Activated CD8-positive, alpha-beta memory T cell treated with anti-CD3 and anti-CD28 coated beads, Interleukin-2, amount 50 U/mL, for 24 hours (primary cell): ENCODE measurements at regions not wholly inside any gene's neighbourhood (a gene's known extent, or its start where the extent isn't known, plus 50 kb on each side); places are given as distances from the start of the nearest gene placed in this dataset.

ENCODE experiments used
- DNase-seq: peaks from one replicate; pipeline ENCODE4 v3.0.0-alpha.2; 2020; ENCODE audit errors: extremely low read depth

DNA sequence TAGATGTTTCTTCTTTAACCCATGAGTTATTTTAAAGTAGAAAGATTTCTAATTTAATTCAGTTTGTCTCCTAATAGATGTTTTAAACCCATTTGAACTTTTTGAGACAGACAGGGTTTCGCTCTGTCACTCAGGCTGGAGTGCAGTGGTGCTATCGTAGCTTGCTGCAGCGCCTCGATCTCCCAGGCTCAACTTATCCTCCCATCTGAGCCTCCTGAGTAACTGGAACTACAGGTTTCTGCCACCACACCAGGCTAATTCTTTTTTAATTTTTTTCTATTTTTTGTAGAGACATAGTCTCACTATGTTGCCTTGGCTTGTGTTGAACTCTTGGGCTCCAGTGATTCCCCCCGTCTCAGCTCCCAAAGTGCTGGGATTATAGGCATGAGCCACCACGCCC lies 53.0 kb upstream of the RAB18 start:
- DNase-seq = no peak

DNA sequence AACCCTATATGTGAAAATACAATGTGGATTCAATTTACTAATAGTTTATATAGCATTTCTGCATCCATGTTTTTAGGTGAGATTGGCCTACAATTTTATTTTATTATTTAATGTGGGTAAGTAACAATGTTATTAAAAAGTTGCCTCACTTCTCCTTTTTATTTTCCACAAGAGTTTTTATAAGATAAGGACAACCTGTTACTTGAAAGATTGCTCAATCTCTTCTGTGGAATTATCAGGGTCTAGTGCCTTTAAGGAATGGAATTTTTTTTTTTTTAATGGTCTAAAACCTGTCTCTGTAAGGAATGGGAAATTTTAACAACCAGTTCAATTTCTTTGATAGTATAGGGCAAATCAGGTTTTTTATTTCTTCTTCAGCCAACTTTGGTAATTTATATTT lies 53.9 kb upstream of the RAB18 start:
- DNase-seq = no peak

DNA sequence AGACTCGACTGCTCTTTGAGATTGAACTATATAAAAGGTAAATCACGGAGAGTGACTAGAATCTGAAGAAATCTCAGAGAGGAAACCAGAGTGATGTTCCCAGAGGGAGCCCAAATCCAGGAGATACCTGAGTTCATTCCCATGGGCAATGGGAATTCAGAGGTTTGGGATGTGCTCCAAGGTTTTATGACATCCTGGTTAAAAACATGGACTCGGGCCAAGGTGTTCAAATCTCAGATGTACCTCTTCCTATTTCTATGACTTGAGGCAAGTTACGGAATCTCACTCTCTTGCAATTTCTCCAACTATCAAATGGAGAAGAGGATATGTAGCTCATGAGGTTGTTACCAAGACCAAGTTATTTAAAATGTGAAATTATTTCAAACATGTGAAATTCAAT lies 54.5 kb upstream of the RAB18 start:
- no peak for DNase-seq

DNA sequence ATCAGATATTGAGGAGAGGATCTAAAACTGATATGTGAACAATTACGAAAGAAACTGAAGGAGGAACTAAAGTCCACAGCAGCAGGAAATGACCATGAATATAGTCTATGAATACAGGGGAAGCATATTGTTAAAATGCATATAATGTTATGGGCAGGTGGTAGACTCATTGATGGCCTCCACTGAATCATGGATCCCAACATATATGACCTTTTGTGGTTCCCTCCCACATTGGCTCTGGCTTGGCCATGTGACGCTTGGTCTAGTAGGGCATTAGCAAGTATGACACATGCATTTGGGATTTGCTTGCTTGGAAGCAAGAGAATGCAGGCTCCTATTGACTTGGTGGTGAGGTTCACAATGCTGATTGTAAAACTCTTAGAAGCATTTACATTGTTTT lies 55.2 kb upstream of the RAB18 start:
- no peak for DNase-seq

DNA sequence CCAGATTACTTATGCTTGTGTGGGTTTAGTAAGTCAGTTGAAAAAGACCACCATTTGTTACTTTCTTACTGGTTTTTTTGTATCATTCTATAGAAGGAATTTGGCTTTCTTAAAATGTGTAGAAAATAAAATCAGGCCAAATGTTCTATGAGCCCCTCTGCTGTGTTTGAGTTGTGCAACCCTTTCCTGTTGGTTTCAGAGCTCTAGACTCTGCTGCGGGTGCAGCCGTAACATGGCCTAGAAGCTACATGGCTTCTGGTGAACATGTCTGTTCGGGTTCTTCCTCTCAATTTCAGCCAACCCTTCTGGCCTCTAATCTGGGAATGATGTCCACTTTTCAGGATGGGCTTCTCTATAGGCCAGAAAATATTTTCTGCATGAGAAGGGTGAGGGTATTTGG lies 56.6 kb upstream of the RAB18 start:
- DNase-seq = no peak

DNA sequence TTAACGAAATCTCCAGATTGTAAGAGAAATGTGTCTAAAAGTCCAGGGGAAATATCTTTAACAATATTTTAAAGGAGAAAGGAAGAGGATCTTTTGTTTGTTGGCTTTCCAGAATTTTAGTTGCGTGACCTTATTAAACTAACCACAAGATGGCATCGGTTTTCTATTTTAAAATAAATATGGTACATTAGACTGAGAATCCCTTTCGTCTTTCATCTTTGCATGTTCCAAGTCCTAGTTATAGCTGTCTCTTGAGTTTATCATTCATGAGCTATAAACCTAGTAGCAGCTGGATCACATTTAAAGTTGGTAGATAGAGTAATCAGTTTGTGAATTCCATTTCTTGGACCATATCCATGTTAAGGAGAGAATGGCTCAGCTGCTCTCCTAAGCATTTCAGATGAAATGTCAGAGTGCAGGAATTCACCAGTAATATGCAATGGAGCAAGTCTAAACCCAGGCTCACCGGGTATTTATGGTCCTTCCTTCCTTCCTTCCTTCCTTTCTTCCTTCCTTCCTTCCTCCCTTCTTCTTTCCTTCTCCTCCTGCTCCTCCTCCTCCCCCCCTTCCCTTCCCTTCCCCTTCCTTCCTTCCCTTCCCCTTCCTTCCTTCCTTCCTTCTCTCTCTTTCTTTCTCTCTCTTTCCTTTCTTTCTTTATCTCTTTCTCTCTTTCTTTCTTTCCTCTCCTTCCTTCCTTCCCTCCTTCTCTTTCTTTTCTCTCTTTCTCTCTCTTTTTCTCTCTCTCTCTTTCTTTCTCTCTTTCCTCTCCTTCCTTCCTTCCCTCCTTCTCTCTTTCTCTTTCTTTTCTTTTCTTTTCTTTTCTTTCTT lies 57.8 kb upstream of the RAB18 start:
- DNase-seq = no peak

DNA sequence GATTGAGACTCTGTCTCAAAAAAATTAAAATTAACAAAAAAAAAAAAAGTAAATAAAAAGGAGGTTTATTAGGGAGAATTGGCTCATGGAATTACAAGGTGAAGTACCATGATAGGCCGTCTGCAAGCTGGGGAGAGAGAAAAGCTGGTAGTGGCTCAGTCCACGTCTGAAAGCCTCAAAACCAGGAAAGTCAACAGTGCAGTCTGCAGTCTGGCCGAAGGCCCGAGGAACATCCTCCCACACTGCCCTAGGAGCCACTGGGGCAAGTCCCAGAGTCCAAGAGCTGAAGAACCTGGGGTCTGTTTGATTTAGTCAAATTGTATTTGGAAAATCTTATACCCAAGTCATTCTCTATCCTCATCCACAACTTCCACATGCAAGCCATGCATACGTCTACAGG lies 59.0 kb upstream of the RAB18 start:
- DNase-seq = no peak

DNA sequence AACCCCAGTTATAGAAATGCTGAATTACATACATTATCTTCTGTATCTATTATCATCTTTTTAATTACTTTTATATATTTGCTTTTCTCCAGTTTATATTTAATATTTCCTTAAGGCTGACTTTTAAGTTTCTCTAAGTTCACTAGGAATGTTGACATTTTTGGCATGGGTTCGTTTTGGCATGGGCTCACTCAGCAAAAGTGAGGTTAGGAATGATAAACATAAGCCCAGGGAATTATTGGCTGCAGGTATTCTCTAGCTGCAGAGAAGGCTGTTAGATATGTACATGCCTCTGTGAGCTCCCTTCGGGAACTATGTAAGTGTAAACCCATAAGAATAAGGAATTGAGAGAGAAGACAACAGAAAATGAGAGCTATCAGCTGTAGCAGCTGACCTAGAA lies 63.6 kb upstream of the RAB18 start:
- no peak for DNase-seq

DNA sequence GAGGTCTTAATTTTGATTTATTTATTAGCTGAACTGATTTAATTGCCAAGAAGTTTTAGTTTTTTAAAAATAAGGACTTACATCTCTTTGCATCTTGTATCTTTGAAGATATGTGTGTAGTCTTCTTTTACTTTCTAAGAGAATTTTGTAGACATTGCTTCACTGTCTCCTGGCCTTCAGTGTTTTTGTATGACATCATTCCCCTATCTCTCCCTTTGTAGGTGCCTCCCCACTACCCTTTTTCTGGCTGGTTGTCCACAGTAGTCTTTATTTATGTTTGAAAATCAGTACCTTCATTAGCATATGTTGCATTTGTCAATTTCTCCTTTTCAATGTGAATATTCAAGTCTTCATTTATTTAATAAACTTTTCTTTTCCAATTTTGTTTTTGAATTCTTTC lies 64.1 kb upstream of the RAB18 start:
- no peak for DNase-seq

DNA sequence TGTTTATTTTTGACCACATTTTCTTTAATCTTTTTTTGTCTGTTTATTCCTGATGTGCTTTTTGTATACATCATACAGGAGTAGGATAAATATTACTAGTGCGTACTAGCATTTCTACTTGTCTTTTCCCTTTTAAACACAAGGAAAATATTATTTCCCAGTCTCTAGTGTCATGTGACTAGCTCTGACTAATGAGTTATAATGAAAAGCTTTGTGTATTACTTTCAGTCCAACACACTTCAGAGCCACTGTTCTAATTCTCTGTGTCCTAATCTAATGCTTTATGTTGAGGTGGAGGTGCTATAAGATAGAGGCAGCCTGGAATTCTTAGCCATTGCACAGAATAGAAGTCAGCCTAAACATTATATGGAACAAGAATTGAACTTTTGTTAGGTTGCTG lies 65.0 kb upstream of the RAB18 start:
- no peak for DNase-seq

DNA sequence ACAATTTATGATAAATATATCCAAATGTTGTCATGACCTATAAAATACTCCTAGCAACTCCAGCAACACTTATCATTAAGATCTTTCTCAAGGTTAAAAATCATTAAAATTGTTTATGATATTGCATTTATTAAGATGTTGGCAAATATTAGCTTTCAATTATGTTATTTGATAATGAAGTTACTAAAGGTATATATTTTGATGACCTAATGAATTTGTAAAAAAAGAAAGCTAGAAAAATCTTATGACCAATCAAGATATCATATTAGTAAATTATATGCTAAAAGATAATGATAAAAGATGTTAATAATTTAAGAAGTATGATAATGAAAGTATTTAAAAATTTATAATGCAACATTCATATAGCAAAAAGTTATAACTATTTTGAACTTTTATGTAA lies 66.3 kb upstream of the RAB18 start:
- DNase-seq = no peak

DNA sequence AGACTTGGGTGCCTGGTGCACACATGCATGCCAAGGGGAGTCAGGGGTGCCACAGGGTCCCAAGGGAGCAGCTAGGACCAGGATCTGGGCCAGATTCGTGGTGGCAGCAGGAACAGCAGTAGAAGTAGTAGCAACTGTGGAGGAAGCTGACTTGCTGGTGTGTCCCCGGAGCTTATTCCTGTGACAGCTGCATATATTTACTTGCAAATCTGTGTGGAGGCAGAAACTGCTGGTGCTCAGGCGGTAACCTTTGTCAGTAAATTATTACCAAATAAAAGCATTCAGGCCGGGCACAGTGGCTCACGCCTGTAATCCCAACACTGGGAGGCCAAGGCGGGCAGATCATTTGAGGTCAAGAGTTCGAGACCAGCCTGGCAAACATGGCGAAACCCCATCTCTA lies 67.4 kb upstream of the RAB18 start:
- DNase-seq = no peak

DNA sequence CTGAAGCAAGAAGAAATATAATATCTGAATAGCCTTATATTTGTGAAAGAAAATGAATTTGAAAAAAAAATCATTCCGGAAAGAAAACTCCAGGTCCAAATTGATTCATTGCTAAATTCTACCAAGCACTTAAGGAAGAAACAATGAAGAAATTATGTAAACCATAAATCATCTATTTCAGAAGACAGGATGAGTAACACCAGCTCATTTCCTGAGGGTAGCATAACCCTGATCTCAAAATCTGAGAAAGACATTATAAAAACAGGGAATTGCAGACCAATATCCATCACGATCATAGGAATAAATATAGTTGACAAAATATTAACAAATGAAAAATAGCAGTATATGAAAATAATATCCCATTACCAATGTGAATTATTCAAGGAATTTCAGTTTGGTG lies 70.1 kb upstream of the RAB18 start:
- DNase-seq = no peak

DNA sequence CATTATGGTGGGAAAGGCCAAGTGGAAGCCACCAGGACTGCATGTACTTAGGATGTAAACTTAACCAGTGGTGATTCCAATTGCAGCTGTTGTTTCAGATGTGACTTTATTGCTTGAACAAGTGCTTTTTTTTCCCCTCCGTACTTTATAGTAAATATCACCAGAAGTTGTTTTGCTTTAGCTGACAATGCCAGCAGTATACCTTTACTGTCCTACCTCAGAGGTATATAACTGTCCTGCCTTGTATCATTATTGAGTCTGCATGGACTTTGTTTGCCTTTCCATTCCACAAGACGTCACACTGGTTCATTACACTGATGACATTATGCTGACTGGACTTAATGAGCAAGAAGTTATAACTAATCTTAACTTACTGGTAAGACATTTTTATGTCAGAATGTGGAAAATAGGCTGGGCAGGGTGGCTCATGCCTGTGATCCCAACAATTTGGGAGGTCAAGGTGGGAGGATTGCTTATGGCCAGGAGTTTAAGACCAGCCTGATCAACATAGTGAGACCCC lies 77.1 kb upstream of the RAB18 start:
- no peak for DNase-seq

DNA sequence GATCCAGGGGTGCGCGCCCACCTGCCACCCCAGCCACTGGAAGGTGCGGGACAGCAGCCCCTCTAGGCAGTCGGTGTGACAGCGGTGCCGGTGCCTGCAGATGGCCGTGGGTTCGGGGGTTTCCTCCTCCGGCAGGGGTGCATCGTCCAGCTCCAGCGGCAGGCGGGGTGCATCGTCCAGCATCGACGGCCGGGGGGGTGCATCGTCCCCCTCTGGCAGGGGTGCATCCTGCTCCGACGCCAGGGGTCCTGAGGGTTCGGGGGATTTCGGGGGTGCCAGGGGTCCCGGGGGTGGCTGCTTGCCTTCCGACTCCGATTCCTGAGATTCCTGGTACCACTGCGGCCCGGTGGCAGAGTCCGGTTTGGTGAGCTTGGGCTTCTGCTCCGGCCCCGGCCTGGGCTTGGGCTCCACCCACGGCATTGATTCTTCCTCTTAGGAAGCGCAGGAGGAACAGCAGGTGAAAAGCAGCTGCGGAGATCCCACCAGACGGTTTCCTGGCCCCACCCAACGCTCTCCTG lies 90.2 kb upstream of the RAB18 start:
- DNase-seq = no peak

DNA sequence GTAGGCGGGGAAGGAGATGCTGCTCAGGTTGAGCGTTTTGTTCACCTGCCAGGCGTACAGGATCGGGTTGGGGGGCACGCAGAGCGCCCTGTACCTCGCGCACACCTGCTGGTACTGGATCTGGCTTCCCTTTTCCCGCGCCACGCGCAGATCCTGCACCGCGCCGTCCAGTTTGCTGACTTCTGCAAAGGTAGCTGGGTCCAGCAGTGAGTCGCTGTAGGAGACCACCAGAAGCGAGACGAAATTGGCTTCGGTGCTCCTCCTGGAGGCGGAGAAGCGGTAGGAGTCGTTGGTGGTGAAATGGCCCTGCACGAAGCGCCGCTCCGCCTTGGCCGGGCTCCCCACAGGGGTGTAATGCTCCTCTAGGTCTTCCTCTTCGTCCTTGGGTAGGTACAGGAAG lies 90.7 kb upstream of the RAB18 start:
- no peak for DNase-seq

DNA sequence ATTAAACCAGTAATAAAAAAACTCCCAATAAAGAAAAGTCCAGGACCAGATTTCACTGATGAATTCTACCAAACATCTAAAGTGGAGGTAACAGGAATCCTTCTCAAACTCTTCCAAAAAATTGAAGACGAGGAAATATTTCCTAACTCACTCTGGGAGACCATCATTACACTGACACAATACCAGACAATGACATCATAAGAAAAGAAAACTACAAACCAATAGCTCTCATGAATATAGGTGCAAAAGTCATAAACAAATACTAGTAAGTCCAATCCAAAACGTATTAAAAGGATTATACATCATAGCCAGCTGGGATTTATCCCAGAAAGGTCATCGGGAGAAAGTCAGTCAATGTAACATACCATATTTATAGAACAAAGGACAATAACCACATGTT lies 94.0 kb upstream of the RAB18 start:
- no peak for DNase-seq

DNA sequence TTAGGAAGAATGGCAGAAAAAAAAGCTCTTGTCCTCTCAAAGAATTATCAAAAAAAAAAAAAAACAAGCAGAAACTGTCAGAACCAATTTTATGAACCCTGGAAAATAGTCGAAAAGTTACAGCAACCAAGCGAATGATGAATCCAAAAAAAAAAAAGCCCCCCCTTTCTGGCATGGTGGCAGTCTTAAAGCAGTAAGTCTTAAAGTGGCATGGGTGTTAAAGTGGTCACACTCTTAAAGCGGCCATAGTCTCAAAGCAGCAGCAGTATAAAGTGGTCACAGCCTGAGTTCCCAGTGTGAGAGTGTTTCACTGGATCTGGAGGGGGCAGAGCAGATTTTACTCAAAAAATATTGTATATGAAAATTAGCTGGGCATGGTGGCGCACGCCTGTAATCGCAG lies 96.8 kb upstream of the RAB18 start:
- DNase-seq = no peak

DNA sequence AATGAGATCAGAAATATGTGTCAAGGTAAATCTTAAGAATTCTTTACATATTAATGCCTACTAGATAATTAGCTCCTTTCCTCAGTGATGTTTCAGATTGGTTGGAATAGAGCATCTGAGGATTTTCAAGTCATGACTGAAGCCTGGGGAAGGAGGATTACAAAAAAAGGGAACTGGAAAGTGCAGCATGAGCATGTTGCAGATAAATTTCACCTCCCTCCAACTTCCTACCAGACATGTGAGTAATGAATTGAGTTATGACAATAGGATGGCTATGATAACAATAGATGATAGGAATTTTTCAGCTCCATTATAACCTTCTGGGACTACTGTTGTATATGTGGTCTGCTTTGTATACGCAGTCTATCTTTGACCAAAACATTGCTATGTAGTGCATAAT lies 104.2 kb upstream of the RAB18 start:
- no peak for DNase-seq

DNA sequence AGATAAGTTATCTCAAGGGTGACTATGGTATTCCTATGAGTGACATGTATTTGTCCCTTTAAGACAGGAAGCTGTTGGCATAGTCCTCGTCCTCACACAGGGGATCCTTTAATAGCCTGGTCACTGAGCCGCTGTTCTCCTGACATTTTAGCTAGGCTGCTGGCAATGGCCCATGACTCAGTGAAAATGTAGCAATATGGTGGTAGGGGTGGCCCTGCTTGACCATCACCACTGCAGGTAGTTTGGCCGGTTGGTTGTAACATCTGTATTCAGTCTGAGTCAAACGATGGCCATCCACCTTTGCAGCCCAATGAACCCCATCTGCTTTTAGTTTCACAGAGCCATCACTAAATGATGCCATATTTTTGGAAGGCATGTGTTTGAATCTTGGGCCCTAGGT lies 110.1 kb upstream of the RAB18 start:
- DNase-seq = no peak

DNA sequence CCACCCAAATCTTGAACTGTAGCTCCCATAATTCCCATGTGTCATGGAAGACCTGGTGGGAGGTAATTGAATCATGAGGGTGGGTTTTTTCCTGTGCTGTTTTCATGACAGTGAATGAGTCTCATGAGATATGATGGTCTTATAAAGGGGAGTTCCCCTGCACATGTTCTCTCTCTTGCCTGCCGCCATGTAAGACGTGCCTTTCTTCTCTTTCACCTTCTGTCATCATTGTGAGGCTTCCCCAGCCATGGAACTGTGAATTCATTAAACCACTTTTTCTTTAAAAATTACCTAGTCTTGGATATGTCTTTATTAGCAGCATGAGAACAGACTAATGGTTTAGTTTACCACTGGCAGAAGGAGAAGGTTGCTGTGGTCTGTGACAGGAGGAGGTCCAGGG lies 111.5 kb upstream of the RAB18 start:
- DNase-seq = no peak

DNA sequence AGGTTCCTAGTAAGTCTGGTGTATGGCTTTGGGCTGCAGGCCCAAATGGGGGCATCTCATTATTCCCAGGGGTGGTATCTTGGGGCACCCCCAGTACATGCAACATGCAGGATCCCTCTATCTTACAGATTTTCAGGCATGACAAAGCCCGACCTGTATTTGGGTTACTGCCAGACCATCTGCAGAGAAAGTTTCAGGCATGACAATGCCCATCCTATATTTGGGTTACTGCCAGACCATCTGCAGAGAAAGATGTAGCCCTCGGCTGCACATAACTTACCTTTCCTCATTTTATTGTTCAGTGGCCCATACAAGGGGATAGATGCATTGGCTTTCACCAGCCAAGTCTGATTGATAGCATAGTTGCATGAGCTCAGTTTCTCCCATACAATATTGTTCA lies 112.2 kb upstream of the RAB18 start:
- DNase-seq = no peak

DNA sequence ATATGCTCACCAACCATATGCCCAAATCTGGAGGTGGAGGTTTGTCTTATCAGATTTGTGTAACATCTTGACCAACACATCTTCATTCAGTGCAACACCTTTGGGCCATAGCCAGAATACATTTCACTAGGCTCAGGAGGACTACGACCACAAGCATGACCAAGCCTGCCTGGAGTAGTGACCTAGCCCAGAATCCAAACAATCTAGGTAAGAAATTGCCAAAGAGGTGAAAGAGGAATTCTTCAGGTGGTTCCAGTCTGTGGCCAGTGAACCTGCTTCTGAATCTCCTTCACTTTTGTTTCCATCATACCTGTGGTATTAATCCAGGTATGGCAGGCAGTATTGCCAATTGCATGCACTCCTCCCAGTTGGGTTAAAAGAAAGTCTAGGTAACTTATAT lies 112.8 kb upstream of the RAB18 start:
- DNase-seq = no peak

DNA sequence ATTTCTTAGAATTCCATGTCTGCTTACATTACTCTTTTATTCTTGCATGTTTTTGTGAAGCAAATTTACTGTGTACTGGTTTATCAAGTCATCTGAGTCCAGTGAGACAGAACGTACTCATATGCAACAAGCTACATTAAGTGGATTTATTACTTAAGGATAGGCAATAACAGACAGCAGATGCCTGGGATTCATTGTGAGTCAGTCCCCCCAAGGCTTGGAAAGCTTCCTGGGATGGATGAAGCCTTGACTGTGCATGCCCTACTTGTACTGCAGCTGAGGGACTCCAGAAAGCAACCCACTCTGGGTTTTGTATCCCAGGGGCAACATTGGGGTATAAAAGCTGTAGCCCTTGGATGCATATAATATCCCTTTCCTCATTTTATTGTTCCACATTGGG lies 113.4 kb upstream of the RAB18 start:
- no peak for DNase-seq
